ENCODE measurements at regions not wholly inside any gene's neighbourhood (a gene's known extent, or its start where the extent isn't known, plus 50 kb on each side); places are given as distances from the start of the nearest gene placed in this dataset.

- TF ChIP-seq TSHZ2 (CRISPR knock-in tag; IDR thresholded peaks at IDR 0.05), result no peak
- TF ChIP-seq ZFP30 (CRISPR knock-in tag; IDR thresholded peaks at IDR 0.05), result no peak
- TF ChIP-seq RARB (CRISPR knock-in tag; IDR thresholded peaks at IDR 0.05), result no peak
- no peak for TF ChIP-seq TCF4 (CRISPR knock-in tag; IDR thresholded peaks at IDR 0.05; ENCODE audit: borderline replicate concordance)
- no peak for TF ChIP-seq ZNF8 (CRISPR knock-in tag; IDR thresholded peaks at IDR 0.05)
- no peak for TF ChIP-seq ESRRG (CRISPR knock-in tag; IDR thresholded peaks at IDR 0.05)
- no peak for TF ChIP-seq ZFP3 (CRISPR knock-in tag; IDR thresholded peaks at IDR 0.05)
- no peak for TF ChIP-seq ARNTL (CRISPR knock-in tag; IDR thresholded peaks at IDR 0.05; ENCODE audit: borderline replicate concordance, low read depth)
- no peak for TF ChIP-seq BACH2 (CRISPR knock-in tag; IDR thresholded peaks at IDR 0.05; ENCODE audit: borderline replicate concordance)
- no peak for TF ChIP-seq OSR1 (CRISPR knock-in tag; IDR thresholded peaks at IDR 0.05)
Measured at GRCh38 chr5:99995407-99995806, 539.8 kb upstream of the FAM174A start (continued).

GRCh38 chr5:99973779-99974178, 561.4 kb upstream of the FAM174A start:
- no peak for ATAC-seq
- no peak for TF ChIP-seq ESRRG (CRISPR knock-in tag; IDR thresholded peaks at IDR 0.05)
- no peak for TF ChIP-seq TSHZ2 (CRISPR knock-in tag; IDR thresholded peaks at IDR 0.05)

- no peak for TF ChIP-seq PATZ1 (CRISPR knock-in tag; IDR thresholded peaks at IDR 0.05; ENCODE audit: borderline replicate concordance)
- TF ChIP-seq RARB (CRISPR knock-in tag; IDR thresholded peaks at IDR 0.05), result no peak
- no peak for TF ChIP-seq TOX (CRISPR knock-in tag; IDR thresholded peaks at IDR 0.05; ENCODE audit: borderline replicate concordance)
- TF ChIP-seq ARNTL (CRISPR knock-in tag; IDR thresholded peaks at IDR 0.05; ENCODE audit: borderline replicate concordance, low read depth), result no peak
- TF ChIP-seq TSHZ2 (CRISPR knock-in tag; IDR thresholded peaks at IDR 0.05), result no peak
- TF ChIP-seq GLIS3 (CRISPR knock-in tag; IDR thresholded peaks at IDR 0.05), result no peak
- TF ChIP-seq TCF4 (CRISPR knock-in tag; IDR thresholded peaks at IDR 0.05; ENCODE audit: borderline replicate concordance), result no peak
- no peak for TF ChIP-seq PPARA (CRISPR knock-in tag; IDR thresholded peaks at IDR 0.05; ENCODE audit: borderline replicate concordance)
- no peak for TF ChIP-seq POU6F1 (CRISPR knock-in tag; IDR thresholded peaks at IDR 0.05; ENCODE audit: borderline replicate concordance, low read depth)
- no peak for TF ChIP-seq ZC3H10 (CRISPR knock-in tag; IDR thresholded peaks at IDR 0.05)
- no peak for TF ChIP-seq CSDC2 (CRISPR knock-in tag; IDR thresholded peaks at IDR 0.05)
- TF ChIP-seq ZNF8 (CRISPR knock-in tag; IDR thresholded peaks at IDR 0.05), result no peak
- no peak for TF ChIP-seq CREB5 (CRISPR knock-in tag; IDR thresholded peaks at IDR 0.05; ENCODE audit: low read depth)
- no peak for TF ChIP-seq ZFP30 (CRISPR knock-in tag; IDR thresholded peaks at IDR 0.05)
- no peak for TF ChIP-seq SNAI2 (CRISPR knock-in tag; IDR thresholded peaks at IDR 0.05)
- no peak for ATAC-seq
Measured at GRCh38 chr5:99955962-99956361, 579.2 kb upstream of the FAM174A start.

All from SK-N-SH treated with all-trans-retinoic acid at 6 μM for 48 hours (cell line).